ENCODE measurements at regions not wholly inside any gene's neighbourhood (a gene's known extent, or its start where the extent isn't known, plus 50 kb on each side); places are given as distances from the start of the nearest gene placed in this dataset.
A peak's percentile ranks its signal among the peaks of the same experiment; 100 is the strongest.
"Not testable (repeated sequence)": the region's sequence is repeated elsewhere in the genome, so short reads cannot be mapped to it uniquely, and the experiment has no call there.

DNA sequence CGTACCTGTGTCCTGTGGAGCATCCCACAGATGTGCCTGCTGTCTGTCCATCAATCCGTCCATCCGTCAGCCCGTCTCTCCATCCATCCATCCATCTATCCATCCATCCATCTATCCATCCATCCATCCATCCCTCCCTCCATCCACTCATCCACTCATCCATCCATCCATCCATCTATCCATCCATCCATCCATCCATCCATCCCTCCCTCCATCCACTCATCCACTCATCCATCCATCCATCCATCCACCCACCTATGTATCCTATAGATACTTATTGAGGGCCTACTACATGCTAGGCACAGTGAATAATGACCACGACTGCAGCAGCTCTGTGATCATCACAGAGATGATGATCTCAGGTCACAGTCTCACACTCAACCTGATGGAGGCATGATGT is 67.5 kb upstream of the TRABD2B start:
- not testable (repeated sequence) for H2AFZ ChIP-seq (ENCODE audit: insufficient read depth, low read length, poor library complexity); H3K18ac ChIP-seq (ENCODE audit: low read length); H2BK12ac ChIP-seq (ENCODE audit: low read length); H3K4ac ChIP-seq (ENCODE audit: low read depth, low read length); H4K91ac ChIP-seq (ENCODE audit: low read depth, low read length); H3K23ac ChIP-seq (ENCODE audit: low read length); H2BK120ac ChIP-seq (ENCODE audit: insufficient read depth, low read length, poor library complexity); H3K9me3 ChIP-seq (ENCODE audit: insufficient read depth, low read depth, low read length); H3K27ac ChIP-seq (ENCODE audit: low read depth, low read length); DNase-seq; H3K9ac ChIP-seq (ENCODE audit: low read length); H3K4me2 ChIP-seq (ENCODE audit: low read length); H2BK5ac ChIP-seq (ENCODE audit: low read depth, low read length, poor library complexity); H3K27me3 ChIP-seq (ENCODE audit: insufficient read depth, low read length); H3K36me3 ChIP-seq (ENCODE audit: control insufficient read depth in 1 of 2, insufficient read depth in 2 of 2, low read length in 2 of 2); H3K79me2 ChIP-seq (ENCODE audit: control insufficient read depth, insufficient read depth, low read length, poor library complexity); H3K79me1 ChIP-seq (ENCODE audit: low read length); H3K4me1 ChIP-seq (ENCODE audit: control insufficient read depth in 1 of 2, insufficient read depth in 2 of 2, low read length in 2 of 2); H4K8ac ChIP-seq (ENCODE audit: low read depth, low read length); H2AK5ac ChIP-seq (ENCODE audit: low read length); H4K12ac ChIP-seq (ENCODE audit: low read depth, low read length); H3K14ac ChIP-seq (ENCODE audit: low read length)
- WGBS (ENCODE audit: extremely low coverage, insufficient coverage, insufficient read length): no CpG with 5 or more reads among the region's 5 CpGs
- peak overlapping the region; percentile 37 for H3K4me3 ChIP-seq (ENCODE audit: low read depth, low read length)

DNA sequence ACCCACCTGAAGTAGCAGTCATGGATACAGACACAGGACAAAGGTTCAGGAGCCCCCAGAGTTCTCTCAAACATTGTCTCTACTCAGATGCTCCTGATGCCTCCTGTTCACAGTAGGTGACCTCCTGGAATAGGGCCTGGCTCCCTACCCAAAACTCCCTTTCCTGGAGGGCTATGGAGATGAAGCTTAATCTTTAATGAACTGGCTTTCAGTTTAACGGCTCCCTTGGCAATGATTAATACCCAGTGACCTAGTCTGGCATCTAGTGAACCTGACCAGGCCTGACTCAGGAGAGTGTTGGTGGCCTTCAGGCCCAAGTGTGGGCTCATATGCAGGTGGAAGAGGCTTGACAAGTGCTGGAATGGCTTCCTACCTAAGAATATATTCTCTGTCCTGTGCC is 65.2 kb upstream of the TRABD2B start:
- Histone ChIP-seq H4K91ac (ENCODE audit: low read depth, low read length) (no peak overlapping the region), H2AK5ac (ENCODE audit: low read length) (no peak overlapping the region), H3K79me2 (ENCODE audit: control insufficient read depth, insufficient read depth, low read length, poor library complexity) (no peaks in the 10 kb centered on the region), H3K9ac (ENCODE audit: low read length) (no peak overlapping the region), H3K4me1 (ENCODE audit: control insufficient read depth in 1 of 2, insufficient read depth in 2 of 2, low read length in 2 of 2) (no peaks in the 10 kb centered on the region), H3K14ac (ENCODE audit: low read length) (no peak overlapping the region), H3K27ac (ENCODE audit: low read depth, low read length) (no peak overlapping the region), H2BK120ac (ENCODE audit: insufficient read depth, low read length, poor library complexity) (no peak overlapping the region), H3K4me2 (ENCODE audit: low read length) (no peak overlapping the region), H3K23ac (ENCODE audit: low read length) (no peak overlapping the region), H2BK5ac (ENCODE audit: low read depth, low read length, poor library complexity) (no peak overlapping the region), H3K36me3 (ENCODE audit: control insufficient read depth in 1 of 2, insufficient read depth in 2 of 2, low read length in 2 of 2) (no peaks in the 10 kb centered on the region), H3K9me3 (ENCODE audit: insufficient read depth, low read depth, low read length) (no peaks in the 10 kb centered on the region), H2BK12ac (ENCODE audit: low read length) (no peak overlapping the region), H2AFZ (ENCODE audit: insufficient read depth, low read length, poor library complexity) (no peak overlapping the region), H3K18ac (ENCODE audit: low read length) (no peak overlapping the region), H4K8ac (ENCODE audit: low read depth, low read length) (no peak overlapping the region), H3K4ac (ENCODE audit: low read depth, low read length) (no peak overlapping the region), H3K4me3 (ENCODE audit: low read depth, low read length) (no peak overlapping the region), H3K79me1 (ENCODE audit: low read length) (no peaks in the 10 kb centered on the region), H3K27me3 (ENCODE audit: insufficient read depth, low read length) (no peaks in the 10 kb centered on the region), H4K12ac (ENCODE audit: low read depth, low read length) (no peak overlapping the region)
- WGBS (ENCODE audit: extremely low coverage, insufficient coverage, insufficient read length): no CpG with 5 or more reads among the region's 1 CpG
- DNase-seq: no peak

DNA sequence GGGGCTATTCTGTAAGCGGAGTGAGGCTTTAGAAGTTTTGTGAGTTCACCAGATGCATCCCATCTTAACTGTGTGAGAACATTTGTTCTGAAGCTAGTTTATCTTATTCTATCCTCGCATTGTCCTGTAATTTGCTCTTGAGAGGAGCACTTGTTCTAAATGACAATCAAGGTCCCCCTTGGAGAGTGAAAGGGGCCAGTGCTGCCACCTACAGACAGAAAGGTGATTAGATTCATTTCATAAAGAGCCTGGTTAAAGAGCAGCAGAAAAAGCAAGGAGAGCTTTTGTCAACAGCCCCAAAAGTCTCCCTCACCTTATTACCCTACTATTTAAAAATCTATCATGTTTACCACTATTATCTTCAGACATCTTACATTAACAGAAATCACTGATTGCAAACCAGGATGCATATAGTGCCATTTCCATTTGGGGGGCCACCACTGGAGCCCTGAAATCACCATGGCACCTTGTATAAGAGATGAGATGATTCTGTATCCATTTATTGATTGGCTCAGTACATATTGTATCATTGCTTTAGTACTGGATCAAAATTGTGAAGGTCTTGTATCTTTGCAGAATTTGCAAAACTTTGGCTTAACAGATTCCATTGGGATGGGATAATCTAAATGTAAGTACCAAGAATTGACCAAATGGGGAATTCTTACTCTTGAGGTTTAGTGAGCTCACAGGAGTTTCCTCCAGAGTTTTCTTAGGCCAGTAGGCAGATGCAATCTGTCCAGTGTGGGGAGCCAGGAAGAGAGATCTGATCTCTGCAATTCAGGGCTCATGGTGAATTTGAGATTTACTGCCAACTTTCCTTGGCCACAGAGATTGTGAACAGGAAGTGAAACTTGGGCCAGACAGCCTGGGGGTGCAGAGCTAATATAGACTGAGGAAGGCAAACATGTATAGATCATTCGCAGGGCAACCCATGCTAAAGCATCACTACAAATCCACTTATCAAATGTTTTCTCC is 64.3 kb upstream of the TRABD2B start:
- H4K8ac ChIP-seq (ENCODE audit: low read depth, low read length): no peak overlapping the region
- H2BK12ac ChIP-seq (ENCODE audit: low read length): no peak overlapping the region
- H2BK120ac ChIP-seq (ENCODE audit: insufficient read depth, low read length, poor library complexity): no peak overlapping the region
- no peak overlapping the region for H3K18ac ChIP-seq (ENCODE audit: low read length)
- no peaks in the 10 kb centered on the region for H3K79me1 ChIP-seq (ENCODE audit: low read length)
- H3K9me3 ChIP-seq (ENCODE audit: insufficient read depth, low read depth, low read length): no peaks in the 10 kb centered on the region
- no CpG with 5 or more reads among the region's 3 CpGs for WGBS (ENCODE audit: extremely low coverage, insufficient coverage, insufficient read length)
- H2AFZ ChIP-seq (ENCODE audit: insufficient read depth, low read length, poor library complexity): no peak overlapping the region
- DNase-seq: peak; percentile 23 to 60
- no peaks in the 10 kb centered on the region for H3K4me1 ChIP-seq (ENCODE audit: control insufficient read depth in 1 of 2, insufficient read depth in 2 of 2, low read length in 2 of 2)
- H3K14ac ChIP-seq (ENCODE audit: low read length): no peak overlapping the region
- H3K79me2 ChIP-seq (ENCODE audit: control insufficient read depth, insufficient read depth, low read length, poor library complexity): no peaks in the 10 kb centered on the region
- H4K12ac ChIP-seq (ENCODE audit: low read depth, low read length): no peak overlapping the region
- no peak overlapping the region for H2AK5ac ChIP-seq (ENCODE audit: low read length)
- H2BK5ac ChIP-seq (ENCODE audit: low read depth, low read length, poor library complexity): no peak overlapping the region
- no peak overlapping the region for H3K9ac ChIP-seq (ENCODE audit: low read length)
- H4K91ac ChIP-seq (ENCODE audit: low read depth, low read length): no peak overlapping the region
- no peak overlapping the region for H3K27ac ChIP-seq (ENCODE audit: low read depth, low read length)
- no peak overlapping the region for H3K23ac ChIP-seq (ENCODE audit: low read length)
- H3K4me2 ChIP-seq (ENCODE audit: low read length): no peak overlapping the region
- no peak overlapping the region for H3K4ac ChIP-seq (ENCODE audit: low read depth, low read length)
- H3K4me3 ChIP-seq (ENCODE audit: low read depth, low read length): no peak overlapping the region
- H3K27me3 ChIP-seq (ENCODE audit: insufficient read depth, low read length): no peaks in the 10 kb centered on the region
- no peaks in the 10 kb centered on the region for H3K36me3 ChIP-seq (ENCODE audit: control insufficient read depth in 1 of 2, insufficient read depth in 2 of 2, low read length in 2 of 2)

DNA sequence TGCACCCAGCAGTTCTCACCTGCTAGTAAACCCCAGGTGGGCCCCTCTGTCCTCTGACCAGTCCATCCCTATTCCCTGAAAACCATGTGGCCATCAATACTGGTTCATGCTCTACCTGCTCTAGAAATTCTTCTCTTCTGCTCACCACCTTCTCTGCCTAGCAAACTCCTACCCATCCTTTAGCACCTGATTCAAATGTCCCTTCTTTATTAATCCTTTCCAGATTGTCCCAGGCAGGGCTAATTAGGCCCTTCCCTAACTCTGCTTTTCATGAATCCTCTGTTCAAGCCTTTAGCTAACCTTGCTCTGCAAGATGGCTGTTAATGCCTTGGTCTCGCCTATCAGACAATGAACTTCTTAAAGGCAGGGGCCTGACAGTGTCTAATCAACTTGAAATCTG is 62.1 kb upstream of the TRABD2B start:
- Histone ChIP-seq H3K79me2 (ENCODE audit: control insufficient read depth, insufficient read depth, low read length, poor library complexity) (no peaks in the 10 kb centered on the region), H3K4me2 (ENCODE audit: low read length) (no peak overlapping the region), H2AFZ (ENCODE audit: insufficient read depth, low read length, poor library complexity) (no peak overlapping the region), H2BK12ac (ENCODE audit: low read length) (no peak overlapping the region), H3K9me3 (ENCODE audit: insufficient read depth, low read depth, low read length) (no peaks in the 10 kb centered on the region), H2BK5ac (ENCODE audit: low read depth, low read length, poor library complexity) (no peak overlapping the region), H3K4me3 (ENCODE audit: low read depth, low read length) (no peak overlapping the region), H4K91ac (ENCODE audit: low read depth, low read length) (no peak overlapping the region), H3K36me3 (ENCODE audit: control insufficient read depth in 1 of 2, insufficient read depth in 2 of 2, low read length in 2 of 2) (no peaks in the 10 kb centered on the region), H2BK120ac (ENCODE audit: insufficient read depth, low read length, poor library complexity) (no peak overlapping the region), H4K8ac (ENCODE audit: low read depth, low read length) (no peak overlapping the region), H3K14ac (ENCODE audit: low read length) (no peak overlapping the region), H3K4ac (ENCODE audit: low read depth, low read length) (no peak overlapping the region), H4K12ac (ENCODE audit: low read depth, low read length) (no peak overlapping the region), H3K27me3 (ENCODE audit: insufficient read depth, low read length) (no peaks in the 10 kb centered on the region), H3K4me1 (ENCODE audit: control insufficient read depth in 1 of 2, insufficient read depth in 2 of 2, low read length in 2 of 2) (no peaks in the 10 kb centered on the region), H3K79me1 (ENCODE audit: low read length) (no peaks in the 10 kb centered on the region), H3K23ac (ENCODE audit: low read length) (no peak overlapping the region), H3K9ac (ENCODE audit: low read length) (no peak overlapping the region), H2AK5ac (ENCODE audit: low read length) (no peak overlapping the region), H3K18ac (ENCODE audit: low read length) (no peak overlapping the region), H3K27ac (ENCODE audit: low read depth, low read length) (no peak overlapping the region)
- WGBS (ENCODE audit: extremely low coverage, insufficient coverage, insufficient read length): no CpG with 5 or more reads among the region's 1 CpG
- DNase-seq: no peak

Data from trophoblast cell (in vitro differentiated cells and primary cell).